ENCODE measurements at regions not wholly inside any gene's neighbourhood (a gene's known extent, or its start where the extent isn't known, plus 50 kb on each side); places are given as distances from the start of the nearest gene placed in this dataset.

DNA sequence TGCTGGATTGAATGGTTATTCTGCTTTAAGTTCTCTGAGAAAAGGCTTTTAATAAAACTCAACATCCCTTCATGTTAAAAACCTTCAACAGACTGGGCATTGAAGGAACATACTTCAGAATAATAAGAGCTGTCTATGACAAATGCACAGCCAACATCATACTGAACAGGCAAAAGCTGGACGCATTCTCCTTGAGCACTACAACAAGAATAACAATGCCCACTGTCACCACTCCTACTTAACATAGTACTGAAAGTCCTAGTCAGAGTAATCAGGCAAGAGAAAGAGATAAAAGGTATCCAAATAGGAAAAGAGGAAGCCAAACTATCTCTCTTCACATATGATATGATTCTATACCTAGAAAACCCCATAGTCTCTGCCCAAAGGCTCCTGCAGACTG is 641.4 kb downstream of the IRS1 start:
- Histone ChIP-seq H3K27ac (replicated peaks) (no peak overlapping the region), H3K27me3 (ENCODE audit: insufficient read depth, poor library complexity, severe bottlenecking) (no peaks in the 10 kb centered on the region), H3K4me3 (replicated peaks; ENCODE audit: insufficient read depth, low read length) (no peak overlapping the region)
- TF ChIP-seq, protein P1, sequence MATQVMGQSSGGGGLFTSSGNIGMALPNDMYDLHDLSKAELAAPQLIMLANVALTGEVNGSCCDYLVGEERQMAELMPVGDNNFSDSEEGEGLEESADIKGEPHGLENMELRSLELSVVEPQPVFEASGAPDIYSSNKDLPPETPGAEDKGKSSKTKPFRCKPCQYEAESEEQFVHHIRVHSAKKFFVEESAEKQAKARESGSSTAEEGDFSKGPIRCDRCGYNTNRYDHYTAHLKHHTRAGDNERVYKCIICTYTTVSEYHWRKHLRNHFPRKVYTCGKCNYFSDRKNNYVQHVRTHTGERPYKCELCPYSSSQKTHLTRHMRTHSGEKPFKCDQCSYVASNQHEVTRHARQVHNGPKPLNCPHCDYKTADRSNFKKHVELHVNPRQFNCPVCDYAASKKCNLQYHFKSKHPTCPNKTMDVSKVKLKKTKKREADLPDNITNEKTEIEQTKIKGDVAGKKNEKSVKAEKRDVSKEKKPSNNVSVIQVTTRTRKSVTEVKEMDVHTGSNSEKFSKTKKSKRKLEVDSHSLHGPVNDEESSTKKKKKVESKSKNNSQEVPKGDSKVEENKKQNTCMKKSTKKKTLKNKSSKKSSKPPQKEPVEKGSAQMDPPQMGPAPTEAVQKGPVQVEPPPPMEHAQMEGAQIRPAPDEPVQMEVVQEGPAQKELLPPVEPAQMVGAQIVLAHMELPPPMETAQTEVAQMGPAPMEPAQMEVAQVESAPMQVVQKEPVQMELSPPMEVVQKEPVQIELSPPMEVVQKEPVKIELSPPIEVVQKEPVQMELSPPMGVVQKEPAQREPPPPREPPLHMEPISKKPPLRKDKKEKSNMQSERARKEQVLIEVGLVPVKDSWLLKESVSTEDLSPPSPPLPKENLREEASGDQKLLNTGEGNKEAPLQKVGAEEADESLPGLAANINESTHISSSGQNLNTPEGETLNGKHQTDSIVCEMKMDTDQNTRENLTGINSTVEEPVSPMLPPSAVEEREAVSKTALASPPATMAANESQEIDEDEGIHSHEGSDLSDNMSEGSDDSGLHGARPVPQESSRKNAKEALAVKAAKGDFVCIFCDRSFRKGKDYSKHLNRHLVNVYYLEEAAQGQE (IDR thresholded peaks at IDR 0.05; ENCODE audit: insufficient replicate concordance, low read depth) = no peak
- TF ChIP-seq POLR2AphosphoS5 (IDR thresholded peaks at IDR 0.05; ENCODE audit: low read depth) (no peak), SPI1 (IDR thresholded peaks at IDR 0.05; ENCODE audit: borderline replicate concordance, low read depth) (peak; percentile 29; the same call in 1 of the 2 replicates), CTCF (IDR thresholded peaks at IDR 0.05; ENCODE audit: insufficient read depth, low read length) (no peak), GABPA (IDR thresholded peaks at IDR 0.05; ENCODE audit: low read depth) (no peak)
- no peak for DNase-seq (ENCODE audit: low read depth in 1 of 2, low spot score in 1 of 2)

DNA sequence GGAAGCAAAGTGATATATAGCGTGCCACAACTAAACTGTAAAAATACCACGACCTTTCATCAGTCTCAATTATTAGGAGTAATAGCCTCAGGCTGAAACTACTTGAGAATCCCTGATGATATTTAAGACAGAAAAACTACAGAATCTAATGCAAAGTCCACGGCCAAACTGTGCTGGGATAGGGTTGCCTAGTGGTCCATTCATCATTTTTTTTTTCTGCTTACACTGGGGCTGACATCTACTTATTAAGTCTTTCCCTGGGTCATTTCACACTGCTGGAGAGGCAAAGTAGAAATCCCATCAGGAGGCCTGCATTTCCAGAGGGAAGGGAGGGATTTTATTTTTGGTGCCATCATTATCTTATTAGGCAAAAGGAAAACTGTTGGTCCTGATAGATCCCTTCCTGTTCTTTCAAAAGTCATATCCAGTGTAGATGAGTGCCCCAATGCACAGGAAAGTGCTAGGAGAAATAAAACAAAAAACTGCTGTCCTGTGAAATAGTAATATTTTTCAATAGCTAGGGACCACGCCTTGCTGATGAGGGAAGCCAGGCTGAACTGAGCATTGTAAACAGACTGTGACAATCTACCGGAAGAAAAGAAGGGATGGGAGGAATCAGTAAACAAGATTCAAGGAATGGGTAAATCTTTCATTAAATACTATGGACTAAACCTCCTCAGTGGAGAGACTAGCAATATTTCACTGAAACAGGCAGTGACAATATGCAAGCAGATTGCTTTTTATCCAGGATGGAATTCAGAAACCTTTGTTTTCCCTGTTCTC is 644.3 kb downstream of the IRS1 start:
- Histone ChIP-seq H3K27me3 (ENCODE audit: insufficient read depth, poor library complexity, severe bottlenecking) (no peaks in the 10 kb centered on the region), H3K27ac (replicated peaks) (no peak overlapping the region), H3K4me3 (replicated peaks; ENCODE audit: insufficient read depth, low read length) (no peak overlapping the region)
- no peak for DNase-seq (ENCODE audit: low read depth in 1 of 2, low spot score in 1 of 2)
- TF ChIP-seq GABPA (IDR thresholded peaks at IDR 0.05; ENCODE audit: low read depth) (no peak), POLR2AphosphoS5 (IDR thresholded peaks at IDR 0.05; ENCODE audit: low read depth) (no peak), CTCF (IDR thresholded peaks at IDR 0.05; ENCODE audit: insufficient read depth, low read length) (no peak), SPI1 (IDR thresholded peaks at IDR 0.05; ENCODE audit: borderline replicate concordance, low read depth) (no peak)
- TF ChIP-seq, protein P1 (IDR thresholded peaks at IDR 0.05; ENCODE audit: insufficient replicate concordance, low read depth) = no peak

DNA sequence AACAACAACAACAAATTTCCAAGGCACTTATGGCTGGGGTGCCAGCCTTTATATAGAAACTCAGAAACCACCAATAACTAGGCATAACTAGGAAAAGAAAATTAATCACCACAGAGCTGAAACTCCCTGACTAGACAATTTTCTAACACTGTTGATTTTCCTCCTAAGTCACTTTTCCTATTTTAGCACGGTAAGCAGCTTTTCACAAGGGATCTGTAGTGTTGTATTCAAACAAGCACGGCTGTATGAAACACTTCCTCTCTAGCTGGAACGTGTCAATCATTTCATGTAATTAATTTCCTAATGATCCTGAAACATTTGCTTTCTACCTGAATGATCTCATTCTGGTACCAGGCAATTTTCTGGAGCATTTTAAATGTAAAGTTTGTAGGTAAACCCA is 645.0 kb downstream of the IRS1 start:
- Histone ChIP-seq H3K27me3 (ENCODE audit: insufficient read depth, poor library complexity, severe bottlenecking) (no peaks in the 10 kb centered on the region), H3K4me3 (replicated peaks; ENCODE audit: insufficient read depth, low read length) (no peak overlapping the region), H3K27ac (replicated peaks) (no peak overlapping the region)
- no peak for DNase-seq (ENCODE audit: low read depth in 1 of 2, low spot score in 1 of 2)
- TF ChIP-seq POLR2AphosphoS5 (IDR thresholded peaks at IDR 0.05; ENCODE audit: low read depth) (no peak), CTCF (IDR thresholded peaks at IDR 0.05; ENCODE audit: insufficient read depth, low read length) (no peak), SPI1 (IDR thresholded peaks at IDR 0.05; ENCODE audit: borderline replicate concordance, low read depth) (no peak), GABPA (IDR thresholded peaks at IDR 0.05; ENCODE audit: low read depth) (no peak)
- TF ChIP-seq, protein P1 (IDR thresholded peaks at IDR 0.05; ENCODE audit: insufficient replicate concordance, low read depth) = no peak
